ENCODE measurements at regions not wholly inside any gene's neighbourhood (a gene's known extent, or its start where the extent isn't known, plus 50 kb on each side); places are given as distances from the start of the nearest gene placed in this dataset.

DNA sequence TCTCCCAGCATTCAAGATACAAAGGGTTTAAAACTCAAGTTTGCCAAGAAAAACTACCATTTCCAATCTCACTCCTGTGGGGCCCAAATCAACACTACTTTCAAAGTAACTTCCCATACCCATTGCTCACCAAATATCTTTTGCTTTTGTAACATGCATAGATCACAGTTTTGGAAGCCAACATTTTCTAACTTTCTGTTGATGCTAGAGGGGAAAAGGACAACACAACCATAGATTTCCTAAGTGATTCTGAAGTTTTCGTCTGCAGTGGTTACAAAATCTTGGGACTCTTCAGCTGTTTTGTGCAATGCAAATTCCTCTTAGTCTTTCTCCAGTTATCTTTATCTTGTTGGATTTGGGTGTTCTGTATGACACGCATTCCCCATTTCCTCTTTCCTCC is 94.1 kb upstream of the PAPPA start:
- 79 to 87% (median 86%) methylated on average over 2 of the region's 2 CpGs for WGBS, 3 donors
- intact Hi-C loops (cut with DNase I) = no loop called here
- no peak for TF ChIP-seq POLR2A (IDR thresholded peaks at IDR 0.05)
- TF ChIP-seq, protein P1, sequence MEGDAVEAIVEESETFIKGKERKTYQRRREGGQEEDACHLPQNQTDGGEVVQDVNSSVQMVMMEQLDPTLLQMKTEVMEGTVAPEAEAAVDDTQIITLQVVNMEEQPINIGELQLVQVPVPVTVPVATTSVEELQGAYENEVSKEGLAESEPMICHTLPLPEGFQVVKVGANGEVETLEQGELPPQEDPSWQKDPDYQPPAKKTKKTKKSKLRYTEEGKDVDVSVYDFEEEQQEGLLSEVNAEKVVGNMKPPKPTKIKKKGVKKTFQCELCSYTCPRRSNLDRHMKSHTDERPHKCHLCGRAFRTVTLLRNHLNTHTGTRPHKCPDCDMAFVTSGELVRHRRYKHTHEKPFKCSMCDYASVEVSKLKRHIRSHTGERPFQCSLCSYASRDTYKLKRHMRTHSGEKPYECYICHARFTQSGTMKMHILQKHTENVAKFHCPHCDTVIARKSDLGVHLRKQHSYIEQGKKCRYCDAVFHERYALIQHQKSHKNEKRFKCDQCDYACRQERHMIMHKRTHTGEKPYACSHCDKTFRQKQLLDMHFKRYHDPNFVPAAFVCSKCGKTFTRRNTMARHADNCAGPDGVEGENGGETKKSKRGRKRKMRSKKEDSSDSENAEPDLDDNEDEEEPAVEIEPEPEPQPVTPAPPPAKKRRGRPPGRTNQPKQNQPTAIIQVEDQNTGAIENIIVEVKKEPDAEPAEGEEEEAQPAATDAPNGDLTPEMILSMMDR (IDR thresholded peaks at IDR 0.05) = no peak
- TF ChIP-seq EP300 (IDR thresholded peaks at IDR 0.05) = no peak

DNA sequence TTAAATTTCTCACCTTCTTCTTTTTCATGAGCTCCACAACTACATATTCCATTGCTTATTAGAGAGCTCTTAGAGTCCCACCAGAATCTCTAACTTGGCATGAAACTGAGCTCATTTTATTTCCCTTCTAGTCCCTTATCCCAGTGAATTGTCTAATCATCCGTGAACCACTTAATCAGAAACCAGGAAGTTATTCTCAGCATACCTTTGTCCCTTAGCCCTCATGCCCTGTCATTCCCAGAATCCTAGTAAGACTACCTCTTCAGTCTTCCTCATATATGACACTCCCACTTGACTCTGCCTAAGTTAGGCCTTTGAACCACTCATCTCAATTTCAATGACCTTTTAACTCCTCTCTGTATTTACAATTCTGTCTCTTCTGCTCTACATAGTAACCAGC is 93.0 kb upstream of the PAPPA start:
- H3K4me3 ChIP-seq = no peak overlapping the region
- no peaks in the 10 kb centered on the region for H3K36me3 ChIP-seq
- 77 to 83% (median 80%) methylated on average over 1 of the region's 1 CpG for WGBS, 3 donors
- no peaks in the 10 kb centered on the region for H3K4me1 ChIP-seq (ENCODE audit: insufficient read depth)
- H3K27me3 ChIP-seq = no peaks in the 10 kb centered on the region
- TF ChIP-seq, protein P1 (IDR thresholded peaks at IDR 0.05) = no peak
- TF ChIP-seq EP300 (IDR thresholded peaks at IDR 0.05) (no peak), POLR2A (IDR thresholded peaks at IDR 0.05) (no peak)
- intact Hi-C loops (cut with DNase I) = no loop called here
- H3K27ac ChIP-seq = no peak overlapping the region
- no peak for DNase-seq
- no peaks in the 10 kb centered on the region for H3K9me3 ChIP-seq

More for the DNA sequence above, 94.1 kb upstream of the PAPPA start:
- Histone ChIP-seq H3K36me3 (no peaks in the 10 kb centered on the region), H3K27me3 (no peaks in the 10 kb centered on the region), H3K4me1 (ENCODE audit: insufficient read depth) (no peaks in the 10 kb centered on the region), H3K27ac (no peak overlapping the region), H3K4me3 (no peak overlapping the region), H3K9me3 (no peaks in the 10 kb centered on the region)
- no peak for DNase-seq

DNA sequence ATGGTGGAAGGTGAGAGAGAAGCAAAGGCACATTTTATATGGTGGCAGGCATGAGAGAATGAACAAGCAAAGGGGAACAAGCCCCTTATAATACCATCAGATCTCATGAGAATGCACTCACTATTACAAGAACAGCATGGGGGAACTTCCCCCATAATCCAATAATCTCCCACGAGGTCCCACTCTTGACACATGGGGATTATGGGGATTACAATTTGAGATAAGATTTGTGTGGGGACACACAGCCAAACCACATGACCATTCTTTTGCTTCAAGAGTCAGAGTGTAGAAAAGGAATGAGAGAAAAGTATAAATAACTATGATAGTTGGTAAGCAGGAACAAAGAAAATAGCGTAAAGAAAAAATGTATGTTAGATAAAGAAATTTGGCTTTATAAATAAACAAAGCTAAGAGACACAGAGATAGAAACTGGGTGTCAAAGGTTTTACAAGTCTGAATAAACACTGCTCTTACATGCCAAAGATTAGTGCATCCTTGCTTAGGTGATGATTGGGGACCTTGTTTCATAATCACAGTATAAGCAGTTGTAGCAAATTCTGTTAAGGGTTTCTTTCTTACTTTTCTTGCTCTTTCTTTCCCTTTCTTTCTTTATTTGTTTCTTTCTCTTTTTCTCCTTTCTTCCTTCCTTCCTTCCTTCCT is 91.9 kb upstream of the PAPPA start:
- no peak for DNase-seq
- no peaks in the 10 kb centered on the region for H3K27me3 ChIP-seq
- H3K36me3 ChIP-seq = no peaks in the 10 kb centered on the region
- intact Hi-C loops (cut with DNase I) = no loop called here
- H3K27ac ChIP-seq = no peak overlapping the region
- no peaks in the 10 kb centered on the region for H3K9me3 ChIP-seq
- no peak for TF ChIP-seq EP300 (IDR thresholded peaks at IDR 0.05)
- TF ChIP-seq POLR2A (IDR thresholded peaks at IDR 0.05) = no peak
- TF ChIP-seq, protein P1 (IDR thresholded peaks at IDR 0.05) = no peak
- no peaks in the 10 kb centered on the region for H3K4me1 ChIP-seq (ENCODE audit: insufficient read depth)
- no peak overlapping the region for H3K4me3 ChIP-seq
- 29 to 42% (median 42%) methylated on average over 2 of the region's 2 CpGs for WGBS, 3 donors

DNA sequence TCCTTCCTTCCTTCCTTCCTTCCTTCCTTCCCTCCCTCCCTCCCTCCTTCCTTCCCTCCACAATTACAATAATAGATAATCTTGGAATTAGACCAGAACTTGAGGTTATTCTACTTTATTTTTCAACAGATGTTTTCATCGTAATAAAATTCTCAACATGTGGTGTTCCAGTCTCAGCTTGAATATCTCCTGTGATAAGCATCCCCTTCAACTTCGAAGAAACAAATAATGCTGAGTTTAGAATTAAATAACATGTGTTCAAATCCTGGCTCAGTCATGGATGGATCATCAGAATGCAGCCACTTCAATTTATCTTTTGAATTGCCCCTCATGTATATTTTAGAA is 91.4 kb upstream of the PAPPA start:
- Histone ChIP-seq H3K4me3 (no peak overlapping the region), H3K9me3 (no peaks in the 10 kb centered on the region), H3K4me1 (ENCODE audit: insufficient read depth) (no peaks in the 10 kb centered on the region), H3K27me3 (no peaks in the 10 kb centered on the region), H3K27ac (no peak overlapping the region), H3K36me3 (no peaks in the 10 kb centered on the region)
- WGBS, 3 donors = 10 to 30% (median 13%) methylated on average over 2 of the region's 2 CpGs
- TF ChIP-seq, protein P1 (IDR thresholded peaks at IDR 0.05) = no peak
- DNase-seq = no peak
- intact Hi-C loops (cut with DNase I) = no loop called here
